ENCODE measurements at regions not wholly inside any gene's neighbourhood (a gene's known extent, or its start where the extent isn't known, plus 50 kb on each side); places are given as distances from the start of the nearest gene placed in this dataset.

DNA sequence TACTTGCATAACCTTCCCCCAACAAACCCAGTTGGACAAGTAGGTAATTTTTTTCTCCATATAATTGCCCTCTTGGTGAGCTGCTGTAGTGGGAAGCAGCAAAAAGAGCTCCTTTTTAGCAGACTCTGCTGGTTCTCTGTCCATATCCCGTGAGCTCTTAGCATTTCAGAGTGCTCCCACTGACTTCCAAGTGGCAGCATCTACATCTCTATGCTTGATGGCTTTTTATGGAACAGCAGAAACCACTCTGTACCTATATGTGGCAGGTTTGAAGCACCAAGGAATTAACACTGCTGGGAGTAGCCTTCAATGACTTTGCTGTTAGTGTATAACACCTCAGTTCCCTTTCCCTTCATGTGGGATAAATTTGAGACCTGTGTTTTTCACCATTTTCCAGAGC is 168.4 kb upstream of the NHS start:
- no peak for DNase-seq

DNA sequence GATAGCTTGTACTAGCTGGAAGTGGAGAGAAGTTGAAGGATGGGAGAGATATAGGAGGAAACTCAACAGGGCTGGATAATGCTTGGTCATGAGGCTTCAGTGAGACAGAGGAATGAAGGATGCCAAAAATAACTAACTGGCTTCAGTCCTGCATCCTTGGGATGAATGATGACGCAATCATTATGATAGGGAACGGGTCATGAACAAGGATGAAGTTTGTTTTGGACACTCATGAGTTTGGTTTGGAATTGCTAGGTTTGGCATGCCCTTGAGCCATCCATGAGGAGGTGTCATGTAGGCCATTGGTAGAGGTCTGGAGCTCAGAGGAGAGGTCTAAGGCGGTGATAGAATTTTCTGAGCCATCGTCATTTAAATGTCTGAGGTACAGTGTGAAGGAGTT is 160.0 kb upstream of the NHS start:
- DNase-seq = no peak

DNA sequence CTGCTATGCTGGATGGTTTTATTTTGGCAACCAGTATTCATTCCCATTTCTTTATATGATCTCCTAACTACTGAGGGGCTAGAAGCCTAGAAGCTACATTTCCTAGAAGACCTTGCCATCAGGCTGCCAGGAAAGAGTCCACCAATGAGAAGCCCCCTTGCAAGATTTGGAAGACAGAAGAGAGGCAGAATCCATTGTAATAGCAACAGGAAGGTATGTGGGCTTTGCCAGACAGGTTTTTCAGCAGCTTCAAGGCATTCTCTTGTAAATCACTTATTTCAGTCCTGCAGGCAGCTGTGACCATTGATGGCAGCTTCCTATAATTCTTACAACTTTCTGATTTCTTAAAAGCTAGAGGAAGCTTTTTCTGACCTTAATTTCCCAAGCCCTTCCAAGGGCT is 148.3 kb upstream of the NHS start:
- DNase-seq = no peak

DNA sequence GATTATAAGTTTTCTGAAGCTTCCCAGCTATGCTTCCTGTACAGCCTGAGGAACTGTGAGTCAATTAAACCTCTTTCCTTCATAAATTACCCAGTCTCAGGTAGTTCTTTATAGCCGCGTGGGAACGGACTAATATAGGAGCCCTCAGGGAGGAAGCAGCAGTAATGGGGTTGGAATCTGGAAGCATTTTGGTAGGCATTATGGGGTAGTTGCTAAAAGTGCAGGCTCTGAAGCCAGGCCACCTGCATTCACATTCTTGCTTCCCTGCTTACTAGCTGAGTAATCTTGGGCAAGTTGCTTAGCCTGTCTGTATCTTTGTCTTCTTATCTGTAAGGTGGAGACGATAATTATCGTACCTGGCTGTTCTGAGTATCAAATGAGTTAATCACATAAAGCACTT is 137.9 kb upstream of the NHS start:
- DNase-seq = no peak

DNA sequence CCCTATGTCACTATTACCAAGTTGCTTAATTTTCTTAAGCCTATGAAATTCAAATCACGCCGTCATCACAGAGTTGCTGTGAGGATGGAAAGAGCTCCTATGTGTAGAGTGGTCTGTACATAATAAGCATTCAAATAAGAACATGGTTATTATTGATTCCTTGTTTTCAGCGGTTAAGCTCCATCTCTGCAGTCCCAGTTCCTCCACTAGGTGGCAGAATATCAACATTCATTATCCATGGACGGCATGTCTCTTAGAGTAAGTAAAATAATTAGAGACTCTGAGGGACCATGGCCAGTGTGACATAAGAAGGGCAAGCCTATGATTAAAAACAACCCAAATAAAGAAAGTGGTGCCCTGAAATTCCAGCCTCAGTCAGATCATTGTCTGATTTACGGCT is 132.5 kb upstream of the NHS start:
- peak; percentile 49 to 66 (median 57) for DNase-seq

DNA sequence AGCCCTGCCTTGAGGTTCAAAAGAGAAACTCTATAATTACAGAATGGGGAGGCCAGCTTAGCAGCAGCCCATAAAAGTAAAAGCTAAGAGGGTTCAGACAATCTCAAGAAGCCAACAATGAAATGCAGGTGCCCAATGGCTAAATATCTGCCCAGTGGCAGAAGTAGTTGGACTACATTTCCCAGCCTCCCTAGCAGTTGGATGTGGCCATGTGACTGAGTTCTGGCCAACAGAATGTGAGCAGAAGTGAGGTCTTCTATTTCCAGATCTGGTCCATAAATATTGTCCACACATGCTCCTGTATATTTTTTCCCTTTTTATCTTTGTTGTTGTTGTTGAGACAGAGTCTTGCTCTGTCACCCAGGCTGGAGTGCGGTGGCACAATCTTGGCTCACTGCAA is 127.9 kb upstream of the NHS start:
- DNase-seq = peak in 2 of 4 experiments; percentile 0 to 10

DNA sequence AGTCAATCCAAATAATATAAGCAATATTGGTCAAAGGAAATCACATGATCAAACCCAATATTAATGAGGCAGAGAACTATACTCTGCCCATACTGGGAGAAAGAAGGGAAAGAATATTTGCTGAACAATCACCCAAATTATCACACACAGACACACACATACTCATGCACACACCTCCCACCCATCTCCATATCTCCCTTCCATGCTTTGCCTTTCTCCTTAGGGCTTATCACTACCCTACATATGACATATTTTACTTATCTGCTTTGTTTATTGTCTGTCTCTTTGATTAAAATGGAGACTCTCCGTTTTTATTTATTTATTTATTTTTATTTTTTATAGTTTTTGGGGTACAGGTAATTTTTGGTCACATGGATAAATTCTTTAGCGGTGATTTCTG is 112.9 kb upstream of the NHS start:
- DNase-seq = no peak

DNA sequence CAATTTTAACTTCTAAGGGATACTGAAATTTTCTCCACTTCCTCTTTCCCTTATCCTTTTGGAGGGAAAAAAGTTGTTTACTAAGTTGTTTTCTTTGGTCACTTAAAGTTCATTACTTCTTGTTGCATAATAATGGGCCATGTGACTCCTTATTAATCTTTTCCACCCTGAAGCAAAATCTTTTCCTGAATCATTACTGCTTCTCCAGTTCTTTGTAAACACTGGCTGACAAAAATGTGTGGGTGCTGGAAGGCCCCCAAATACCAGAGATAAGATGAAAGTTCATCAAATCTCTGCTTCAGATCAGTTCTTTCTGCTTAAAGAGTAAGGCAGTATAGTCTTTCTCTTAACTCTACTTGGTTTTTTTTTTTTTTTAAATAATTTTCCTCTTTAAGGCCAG is 108.9 kb upstream of the NHS start:
- DNase-seq = peak in 2 of 4 experiments; percentile 10 to 13

DNA sequence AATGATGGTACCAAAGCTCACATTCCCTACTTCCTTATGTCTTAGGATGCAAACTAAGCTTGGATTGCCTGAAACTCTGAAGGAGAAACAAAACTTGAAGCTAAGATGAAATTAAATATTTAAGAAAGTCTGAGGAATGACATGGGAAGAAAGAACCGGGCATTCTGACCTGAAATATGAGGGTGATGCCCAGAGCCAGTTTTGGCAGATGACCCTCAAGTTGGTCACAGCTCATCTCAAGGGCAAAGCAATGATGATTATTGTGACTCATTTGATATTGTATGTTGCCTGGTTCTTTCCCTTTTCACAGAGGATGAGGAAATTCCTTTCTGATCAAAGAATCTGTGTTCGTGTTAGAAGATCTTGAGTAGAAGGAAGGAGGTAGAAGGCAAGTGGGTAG is 96.0 kb upstream of the NHS start:
- DNase-seq = no peak

DNA sequence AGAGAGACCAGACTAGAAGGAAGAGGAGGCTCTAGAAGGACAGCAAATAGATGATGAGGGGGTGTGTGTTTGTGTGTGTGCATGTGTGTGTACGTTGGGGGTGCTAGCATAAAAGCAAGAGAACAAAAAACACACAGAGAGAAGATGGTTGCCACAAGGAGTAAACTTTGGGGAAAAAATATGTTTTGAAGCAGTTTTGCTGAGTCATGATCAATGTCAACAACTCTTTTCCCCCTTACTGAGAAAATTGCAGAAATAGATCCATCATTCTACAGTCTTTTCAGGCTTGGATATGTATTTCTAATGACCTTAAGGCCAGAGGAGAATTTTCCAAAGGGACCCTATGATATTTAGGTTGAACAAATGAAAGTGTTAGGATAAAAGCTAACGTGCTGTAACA is 89.0 kb upstream of the NHS start:
- no peak for DNase-seq

DNA sequence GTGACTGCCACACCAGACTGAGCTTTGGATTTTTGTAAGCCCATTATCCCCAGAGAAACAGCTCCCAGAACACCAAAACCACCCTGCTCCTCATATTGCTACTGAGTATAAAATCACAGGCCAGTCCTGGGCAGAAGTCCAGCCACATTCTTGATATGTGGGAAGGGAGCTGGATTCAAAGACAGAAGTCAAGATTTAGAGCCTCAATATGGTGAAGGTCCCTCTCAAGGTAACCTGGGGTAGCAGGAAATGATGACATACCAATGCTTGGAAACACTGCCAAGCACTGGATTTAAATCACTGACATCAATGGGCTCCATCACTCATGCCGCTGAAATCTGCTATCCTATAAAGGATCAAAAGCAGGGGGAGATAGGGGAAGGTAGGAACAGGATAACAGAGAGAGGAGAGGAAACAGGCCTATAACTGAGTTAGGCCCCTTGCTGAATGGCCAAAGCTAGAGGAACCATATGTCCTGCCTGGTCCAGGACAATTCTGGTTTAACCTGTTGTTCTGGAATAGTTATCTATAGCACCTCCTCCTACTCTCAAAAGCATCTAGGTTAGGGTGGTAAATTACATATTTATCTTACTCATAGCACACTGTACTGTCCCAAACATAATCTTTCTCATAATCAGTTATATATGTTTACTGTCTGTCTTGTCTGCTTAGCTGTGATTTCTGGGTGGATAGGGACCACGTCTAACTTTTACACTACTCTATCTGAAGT is 83.7 kb upstream of the NHS start:
- no peak for DNase-seq

DNA sequence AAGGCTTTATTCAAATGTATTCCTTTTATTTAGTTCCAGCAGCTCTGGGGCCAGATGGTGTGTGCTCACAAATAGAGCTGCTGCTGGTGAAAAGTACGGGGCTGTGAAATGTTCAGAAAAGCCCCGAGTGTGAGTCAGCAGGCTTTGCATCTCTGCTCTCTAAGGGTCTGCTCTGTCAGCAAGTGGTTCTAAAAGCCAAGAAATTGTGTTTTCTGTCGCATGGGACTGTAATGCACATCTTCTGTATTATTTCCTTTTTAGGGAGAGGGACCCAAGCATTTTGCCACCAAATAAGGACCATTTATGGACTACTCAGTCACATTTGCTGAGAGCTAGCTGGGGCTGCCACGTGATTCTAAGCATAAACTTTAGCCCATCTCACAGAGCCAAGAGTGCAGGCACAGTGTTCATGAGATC is 82.9 kb upstream of the NHS start:
- no peak for DNase-seq

DNA sequence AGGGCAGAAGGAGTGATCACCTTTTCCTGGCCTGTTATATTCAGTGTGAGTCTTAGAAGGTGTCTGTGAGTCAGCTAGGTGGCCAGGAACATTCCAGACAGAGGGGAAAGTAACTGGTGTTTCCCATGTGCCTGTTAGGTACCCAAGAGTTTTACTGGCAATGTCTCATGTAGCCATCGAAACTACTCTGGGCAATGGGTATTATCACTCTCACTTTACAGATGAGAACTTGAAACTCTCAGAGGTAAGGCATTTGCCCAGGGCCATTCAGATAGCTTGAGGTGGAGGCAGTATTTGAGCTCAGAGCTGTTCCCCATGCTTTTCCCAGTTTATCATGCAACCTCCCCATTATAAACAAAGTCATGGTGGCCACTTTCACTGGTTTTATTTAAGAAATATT is 80.4 kb upstream of the NHS start:
- DNase-seq = no peak

DNA sequence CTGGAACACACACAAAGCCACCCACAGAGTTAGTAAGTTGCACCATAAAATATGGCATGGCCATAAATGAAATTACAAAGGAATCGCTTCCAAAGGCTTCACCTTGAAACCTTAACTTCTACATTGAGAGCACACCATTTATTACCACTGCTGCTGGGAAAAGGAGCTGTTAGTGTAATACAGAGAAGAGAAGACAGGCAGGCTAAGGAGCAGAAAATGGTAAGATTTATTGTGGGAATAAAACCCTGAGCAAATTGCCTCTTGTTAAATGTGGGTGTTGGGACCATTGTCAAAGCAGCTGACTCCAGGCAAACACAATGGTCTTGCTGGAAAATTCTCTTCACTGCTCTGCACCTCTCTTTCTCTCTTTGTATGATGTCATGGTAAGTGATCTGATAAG is 79.2 kb upstream of the NHS start:
- DNase-seq = no peak

DNA sequence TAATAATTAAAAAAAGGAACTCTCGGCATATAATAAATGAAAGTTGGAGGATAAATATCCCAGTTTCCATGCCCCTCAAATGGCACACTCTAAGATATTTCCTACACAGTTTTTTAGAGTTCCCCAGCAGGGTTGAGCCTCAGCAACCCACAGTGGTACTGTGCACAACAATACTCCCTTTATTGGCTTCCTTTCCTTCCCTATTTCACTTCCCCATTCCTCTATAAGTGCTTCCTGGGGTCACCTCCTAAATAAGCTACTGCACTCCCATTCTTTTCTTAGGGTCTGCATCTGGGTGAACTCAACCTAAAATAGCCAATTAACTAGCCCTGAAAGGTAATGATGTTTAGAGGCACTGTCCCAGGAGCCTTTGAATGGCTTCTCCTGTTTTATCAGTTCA is 76.4 kb upstream of the NHS start:
- DNase-seq = peak in 3 of 4 experiments; percentile 0 to 2 (median 2)

DNA sequence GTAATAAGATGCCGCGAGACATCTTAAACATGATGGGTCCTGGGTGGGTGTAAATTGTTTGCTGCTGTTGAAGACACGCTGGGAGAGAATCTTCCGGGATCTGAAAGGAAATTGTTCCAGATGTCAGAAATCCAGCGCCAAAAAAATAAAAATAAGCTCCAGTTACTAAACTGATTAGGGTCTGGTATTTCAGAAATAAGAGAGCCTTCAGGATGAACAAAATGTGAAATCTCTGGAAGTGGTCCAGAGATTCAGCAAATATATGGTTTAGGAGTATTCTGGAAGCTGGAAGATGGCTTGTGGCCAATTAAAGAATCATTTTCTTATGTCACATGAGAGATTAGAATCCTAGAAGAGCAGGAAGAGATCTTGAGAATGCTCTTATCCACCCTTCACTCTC is 75.8 kb upstream of the NHS start:
- DNase-seq = no peak

DNA sequence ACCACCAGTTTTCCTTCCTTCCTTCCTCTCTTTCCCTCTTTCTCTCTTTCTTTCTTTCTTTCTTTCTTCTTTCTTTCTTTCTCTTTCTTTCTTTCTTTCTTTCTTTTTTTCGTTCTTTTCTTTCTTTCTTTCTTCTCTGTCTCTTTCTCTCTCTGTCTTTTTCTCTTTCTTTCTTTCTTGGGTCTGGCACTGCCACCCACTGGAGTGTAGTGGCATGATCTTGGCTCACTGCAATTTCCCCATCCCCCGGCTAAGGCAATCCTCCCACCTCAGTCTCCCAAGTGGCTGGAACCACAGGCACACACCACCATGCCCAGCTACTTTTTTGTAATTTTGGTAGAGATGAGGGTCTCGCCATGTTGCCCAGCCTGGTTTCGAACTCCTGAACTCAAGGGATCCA is 51.6 kb upstream of the NHS start:
- DNase-seq = no peak
